IMR-90 (cell line): ENCODE measurements at regions not wholly inside any gene's neighbourhood (a gene's known extent, or its start where the extent isn't known, plus 50 kb on each side); places are given as distances from the start of the nearest gene placed in this dataset.

Experiments
- ATAC-seq: fragments of 200-7000 bp; cut with Tn5 transposase; 2 replicates; pipeline ENCODE4 v1.9.1; 2020; ENCODE audit warnings: low read depth, mild to moderate bottlenecking, moderate library complexity
- BruUV-seq: library from RNA; stranded (reverse); fragments of 400-500 nt; replicated peaks from 2 replicates; lab custom pipeline; 2021; lab: Mats Ljungman, UMichigan
- CTCF ChIA-PET: fragments of 300-600 bp; formaldehyde crosslinking; extraction: SDS; loops from one replicate; lab custom pipeline; 2021; ENCODE audit warnings: antibody characterized with exemption; lab: Yijun Ruan, JAX
- POLR2A ChIA-PET: fragments of 300-600 bp; sonication (Branson Sonifier 250); formaldehyde crosslinking; loops from one replicate; lab custom pipeline; 2022; ENCODE audit warnings: antibody characterized with exemption; ENCODE audit not compliant: unreplicated experiment; lab: Charles Lee
- DNase-seq: peaks from one replicate; pipeline ENCODE4 v3.0.0; 2013
- H2AFZ ChIP-seq: replicated peaks from 2 replicates; pipeline ENCODE3; 2013; ENCODE audit warnings: low read length, mild to moderate bottlenecking; ENCODE audit not compliant: poor library complexity
- H2AK5ac ChIP-seq: 2 replicates; pipeline ENCODE4 v1.6.1; 2013; ENCODE audit warnings: low read depth, low read length, inconsistent platforms
- H2AK9ac ChIP-seq: replicated peaks from 2 replicates; pipeline ENCODE3; 2013; ENCODE audit warnings: mild to moderate bottlenecking, low read depth, low read length, moderate library complexity; ENCODE audit not compliant: poor library complexity
- H2BK120ac ChIP-seq: 2 replicates; pipeline ENCODE4 v1.6.1; 2013; ENCODE audit warnings: low read depth, low read length, inconsistent platforms
- H2BK15ac ChIP-seq: 3 replicates; pipeline ENCODE4 v1.6.1; 2013; ENCODE audit warnings: low read depth, low read length, inconsistent platforms
- H2BK20ac ChIP-seq: 2 replicates; pipeline ENCODE4 v1.6.1; 2013; ENCODE audit warnings: low read depth, mild to moderate bottlenecking, inconsistent platforms, low read length, moderate library complexity
- H2BK5ac ChIP-seq: 2 replicates; pipeline ENCODE4 v1.6.1; 2013; ENCODE audit warnings: mild to moderate bottlenecking, low read depth, low read length, inconsistent platforms; ENCODE audit not compliant: poor library complexity, severe bottlenecking
- H3K14ac ChIP-seq: replicated peaks from 2 replicates; pipeline ENCODE4 v1.6.1; 2013; ENCODE audit warnings: low read depth, low read length, inconsistent platforms
- H3K18ac ChIP-seq: 2 replicates; pipeline ENCODE4 v1.6.1; 2013; ENCODE audit warnings: low read depth, low read length, control low read depth
- H3K23ac ChIP-seq: 2 replicates; pipeline ENCODE4 v1.6.1; 2013; ENCODE audit warnings: low read depth, low read length, inconsistent platforms
- H3K27ac ChIP-seq: 2 replicates; pipeline ENCODE4 v1.5.1; 2013; ENCODE audit warnings: mild to moderate bottlenecking, control low read depth, low read length; ENCODE audit not compliant: insufficient read depth
- H3K27me3 ChIP-seq: 2 replicates; pipeline ENCODE4 v1.6.1; 2013; ENCODE audit warnings: low read length; ENCODE audit not compliant: control insufficient read depth, insufficient read depth
- H3K36me3 ChIP-seq: 2 replicates; pipeline ENCODE4 v1.6.1; 2013; ENCODE audit warnings: low read length, mixed read lengths; ENCODE audit not compliant: control insufficient read depth, insufficient read depth
- H3K4ac ChIP-seq: 2 replicates; pipeline ENCODE4 v1.6.1; 2013; ENCODE audit warnings: low read depth, low read length, inconsistent platforms
- H3K4me1 ChIP-seq: 2 replicates; pipeline ENCODE4 v1.6.1; 2013; ENCODE audit warnings: low read length, mixed read lengths; ENCODE audit not compliant: control insufficient read depth, insufficient read depth
- H3K4me2 ChIP-seq: 2 replicates; pipeline ENCODE4 v1.6.1; 2013; ENCODE audit warnings: low read depth, mild to moderate bottlenecking, control low read depth, low read length, moderate library complexity
- H3K4me3 ChIP-seq: 2 replicates; pipeline ENCODE4 v1.5.1; 2013; ENCODE audit warnings: low read depth, mild to moderate bottlenecking, control low read depth, low read length, moderate library complexity; ENCODE audit not compliant: insufficient read depth
- H3K56ac ChIP-seq: 2 replicates; pipeline ENCODE4 v1.6.1; 2013; ENCODE audit warnings: low read length, inconsistent platforms; ENCODE audit not compliant: insufficient read depth; ENCODE audit errors: extremely low read depth
- H3K79me1 ChIP-seq, 2 experiments: 2 replicates each; pipeline ENCODE4 v1.6.1; 2013; ENCODE audit warnings: low read length in 2 of 2, inconsistent platforms in 1 of 2, low read depth in 1 of 2
- H3K9ac ChIP-seq: 2 replicates; pipeline ENCODE4 v1.6.1; 2013; ENCODE audit warnings: low read depth, low read length, control low read depth
- H3K9me1 ChIP-seq: 2 replicates; pipeline ENCODE4 v1.6.1; 2013; ENCODE audit warnings: low read length, inconsistent platforms; ENCODE audit not compliant: insufficient read depth
- H3K9me3 ChIP-seq: 2 replicates; pipeline ENCODE4 v1.6.1; 2013; ENCODE audit warnings: low read length; ENCODE audit not compliant: control insufficient read depth, insufficient read depth
- H4K20me1 ChIP-seq: 2 replicates; pipeline ENCODE4 v1.6.1; 2013; ENCODE audit warnings: low read length, inconsistent platforms; ENCODE audit not compliant: insufficient read depth
- H4K5ac ChIP-seq: 2 replicates; pipeline ENCODE4 v1.6.1; 2013; ENCODE audit warnings: mild to moderate bottlenecking, low read depth, low read length, control low read depth
- H4K8ac ChIP-seq, 2 experiments: 2 replicates each; pipeline ENCODE4 v1.6.1; 2013; ENCODE audit warnings: low read depth in 2 of 2, low read length in 2 of 2, control low read depth in 1 of 2, inconsistent platforms in 1 of 2
- H4K91ac ChIP-seq: 2 replicates; pipeline ENCODE4 v1.6.1; 2013; ENCODE audit warnings: low read depth, low read length, inconsistent platforms; ENCODE audit not compliant: insufficient read depth
- CEBPB ChIP-seq: IDR thresholded peaks from 2 replicates; pipeline ENCODE4 v1.6.1; 2012; ENCODE audit warnings: low read depth, low read length, improper control_type of control experiment
- FOS ChIP-seq: fragments of 150-350 bp; IDR thresholded peaks from 2 replicates; pipeline ENCODE4 v1.6.1; 2016; ENCODE audit warnings: low read depth, low read length
- POLR2A ChIP-seq: IDR thresholded peaks from 2 replicates; pipeline ENCODE4 v1.6.1; 2012; ENCODE audit warnings: mild to moderate bottlenecking, low read depth, low read length
- WGBS, 2 experiments: methylation state at CpG; one replicate each; pipeline versions ENCODE4 v1.1.5 to v1.1.7; 2013; ENCODE audit warnings: missing lambda C conversion rate in 2 of 2; ENCODE audit not compliant: insufficient read length in 1 of 2; ENCODE audit errors: extremely low coverage in 2 of 2; 5-methylcytosine and 5-hydroxymethylcytosine counted together
- dilution Hi-C: fragments of 300-500 bp; cut with HindIII; formaldehyde crosslinking; loops from one replicate; pipeline ENCODE4 v1.14.3; 2018; ENCODE audit warnings: low sequenced_read_pairs; ENCODE audit not compliant: unreplicated experiment
- in situ Hi-C: fragments of 300-500 bp; cut with MboI; formaldehyde crosslinking; loops from 3 replicates; pipeline ENCODE4 v1.14.3; 2019; ENCODE audit warnings: low sequenced_read_pairs, inconsistent platforms, mixed read lengths
- intact Hi-C: fragments of 100-400 bp; cut with micrococcal nuclease; formaldehyde crosslinking; loops from 2 replicates; pipeline ENCODE4 v1.10.0; 2022

- intact Hi-C loops: no loop called here
- H3K4ac ChIP-seq: peak overlapping the region; percentile 21
- H4K20me1 ChIP-seq: no peaks in the 10 kb centered on the region
- no peaks in the 10 kb centered on the region for H3K27me3 ChIP-seq
- H4K8ac ChIP-seq: peak overlapping the region in 1 of 2 experiments; percentile 59; a peak in 2 of 4 replicates
- POLR2A ChIA-PET: no interaction called here
- no peak overlapping the region for H2AK9ac ChIP-seq
- in situ Hi-C loops: no loop called here
- no CpG with 5 or more reads among the region's 3 CpGs for WGBS, 2 experiments
- peak overlapping the region; percentile 82; the same call in 2 of the 3 replicates for H2BK15ac ChIP-seq
- H3K4me2 ChIP-seq: peak overlapping the region; percentile 36; the same call in 1 of the 2 replicates
- H3K27ac ChIP-seq: no peak overlapping the region; the same call in 1 of the 2 replicates
- ATAC-seq (peak; percentile 66), DNase-seq (peak; percentile 78)
- TF ChIP-seq CEBPB: peak; percentile 87
- TF ChIP-seq POLR2A: no peak
- TF ChIP-seq FOS: peak; percentile 66
- peak overlapping the region; percentile 42; the same call in 1 of the 2 replicates for H2AK5ac ChIP-seq
- H2BK5ac ChIP-seq: peak overlapping the region; percentile 44
- H2AFZ ChIP-seq: peak overlapping the region; percentile 69
- H3K9ac ChIP-seq: no peak overlapping the region
- H3K4me3 ChIP-seq: no peak overlapping the region
- H3K36me3 ChIP-seq: no peaks in the 10 kb centered on the region
- no peak overlapping the region for H4K91ac ChIP-seq
- dilution Hi-C loops: no loop called here
- peak overlapping the region; percentile 1; the same call in 1 of the 2 replicates for H3K14ac ChIP-seq
- H2BK120ac ChIP-seq: peak overlapping the region; percentile 54; the same call in 1 of the 2 replicates
- CTCF ChIA-PET: interaction anchor here (0.5 kb wide), 1 partner anchor 202 kb away, joined by 3 read pairs; no protein-coding TSS in a partner anchor
- no peaks in the 10 kb centered on the region; the same call in 1 of the 2 replicates for H3K9me3 ChIP-seq
- H3K9me1 ChIP-seq: peaks cover 4% of the 10 kb centered on the region; the same call in 1 of the 2 replicates
- H3K23ac ChIP-seq: no peak overlapping the region
- peaks cover 7% of the 10 kb centered on the region for H3K4me1 ChIP-seq
- peak overlapping the region; percentile 35; the same call in 1 of the 2 replicates for H3K18ac ChIP-seq
- no peaks in the 10 kb centered on the region for H3K79me1 ChIP-seq
- H4K5ac ChIP-seq: peak overlapping the region; percentile 8; the same call in 1 of the 2 replicates
- no TSS peak for BruUV-seq
- H2BK20ac ChIP-seq: peak overlapping the region; percentile 36; the same call in 1 of the 2 replicates
- no peak overlapping the region for H3K56ac ChIP-seq
Measured at GRCh38 chr3:101963902-101964362, 114.6 kb downstream of the NFKBIZ start.
